Mammary epithelial cell (primary cell): ENCODE measurements at regions not wholly inside any gene's neighbourhood (a gene's known extent, or its start where the extent isn't known, plus 50 kb on each side); places are given as distances from the start of the nearest gene placed in this dataset.

Source experiments
- EZH2 ChIP-seq: IDR thresholded peaks from 2 replicates; pipeline ENCODE4 v1.6.1; 2012; ENCODE audit warnings: low read length, inconsistent platforms, borderline replicate concordance
- TF ChIP-seq, protein P1 (sequence below), 2 donors: IDR thresholded peaks in 1 of 2; conservative IDR thresholded peaks in 1 of 2; 2 replicates each; pipeline ENCODE4 v1.5.1; 2011 to 2012; ENCODE audit warnings: inconsistent platforms in 2 of 2, low read length in 2 of 2, mild to moderate bottlenecking in 2 of 2, control low read depth in 1 of 2, low read depth in 1 of 2; ENCODE audit not compliant: insufficient read depth in 1 of 2; ENCODE audit errors: extremely low read depth in 1 of 2

DNA sequence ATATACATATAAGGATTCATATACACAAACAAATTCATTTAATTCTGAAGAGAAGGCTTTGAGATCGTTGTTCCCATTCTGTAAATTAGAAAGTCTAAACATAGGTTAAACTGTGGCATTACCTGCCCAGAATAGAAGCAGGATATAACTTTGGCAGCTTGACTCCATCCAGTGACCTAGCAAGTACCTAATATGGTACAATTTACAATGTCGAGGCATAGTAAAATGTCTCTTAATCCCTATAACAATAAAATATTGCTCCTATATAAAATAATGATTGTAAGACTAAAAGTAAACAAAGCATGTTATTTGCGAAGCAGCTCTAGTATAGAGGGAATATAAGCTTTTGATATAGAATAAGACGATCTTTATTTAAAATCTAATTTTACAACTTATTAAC is 756.0 kb downstream of the LUZP2 start:
- TF ChIP-seq, protein P1, sequence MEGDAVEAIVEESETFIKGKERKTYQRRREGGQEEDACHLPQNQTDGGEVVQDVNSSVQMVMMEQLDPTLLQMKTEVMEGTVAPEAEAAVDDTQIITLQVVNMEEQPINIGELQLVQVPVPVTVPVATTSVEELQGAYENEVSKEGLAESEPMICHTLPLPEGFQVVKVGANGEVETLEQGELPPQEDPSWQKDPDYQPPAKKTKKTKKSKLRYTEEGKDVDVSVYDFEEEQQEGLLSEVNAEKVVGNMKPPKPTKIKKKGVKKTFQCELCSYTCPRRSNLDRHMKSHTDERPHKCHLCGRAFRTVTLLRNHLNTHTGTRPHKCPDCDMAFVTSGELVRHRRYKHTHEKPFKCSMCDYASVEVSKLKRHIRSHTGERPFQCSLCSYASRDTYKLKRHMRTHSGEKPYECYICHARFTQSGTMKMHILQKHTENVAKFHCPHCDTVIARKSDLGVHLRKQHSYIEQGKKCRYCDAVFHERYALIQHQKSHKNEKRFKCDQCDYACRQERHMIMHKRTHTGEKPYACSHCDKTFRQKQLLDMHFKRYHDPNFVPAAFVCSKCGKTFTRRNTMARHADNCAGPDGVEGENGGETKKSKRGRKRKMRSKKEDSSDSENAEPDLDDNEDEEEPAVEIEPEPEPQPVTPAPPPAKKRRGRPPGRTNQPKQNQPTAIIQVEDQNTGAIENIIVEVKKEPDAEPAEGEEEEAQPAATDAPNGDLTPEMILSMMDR (conservative IDR thresholded peaks at IDR 0.05 in 1 of 2, IDR thresholded peaks at IDR 0.05 in 1 of 2; ENCODE audit: extremely low read depth in 1 of 2, insufficient read depth in 1 of 2, low read depth in 1 of 2, low read length in 2 of 2) = no peak
- TF ChIP-seq EZH2 = no peak
